Spleen (tissue), 11 donors: ENCODE measurements at regions not wholly inside any gene's neighbourhood (a gene's known extent, or its start where the extent isn't known, plus 50 kb on each side); places are given as distances from the start of the nearest gene placed in this dataset.

Experiments
- DNase-seq: peaks from one replicate; pipeline ENCODE4 v3.0.0-alpha.2; 2020
- H3K27ac ChIP-seq, 8 donors: fragments of 200-600 bp; sonication (generic) in 7 of 8; 1 replicate in 4 of 8; 2 replicates in 4 of 8; pipeline versions ENCODE4 v1.5.0 to v1.8.0; 2016 to 2021; ENCODE audit warnings: inconsistent platforms in 4 of 8, mild to moderate bottlenecking in 4 of 8, moderate library complexity in 1 of 8
- H3K27me3 ChIP-seq, 7 donors: fragments of 200-600 bp; sonication (generic) in 6 of 7; replicated peaks in 1 of 7; 1 replicate in 4 of 7; 2 replicates in 3 of 7; pipeline versions ENCODE4 v1.5.0 to v1.8.0; 2016 to 2021; ENCODE audit warnings: inconsistent platforms in 3 of 7, mild to moderate bottlenecking in 1 of 7
- H3K36me3 ChIP-seq, 6 donors: fragments of 200-600 bp; sonication (generic) in 5 of 6; 1 replicate in 4 of 6; 2 replicates in 2 of 6; pipeline versions ENCODE4 v1.5.0 to v1.8.0; 2016 to 2021; ENCODE audit warnings: inconsistent platforms in 2 of 6
- H3K4me1 ChIP-seq, 6 donors: fragments of 200-600 bp; sonication (generic) in 5 of 6; 1 replicate in 3 of 6; 2 replicates in 3 of 6; pipeline versions ENCODE4 v1.5.0 to v1.8.0; 2016 to 2021; ENCODE audit warnings: inconsistent platforms in 3 of 6
- H3K4me3 ChIP-seq, 8 donors: fragments of 200-600 bp; sonication (generic) in 7 of 8; 1 replicate in 4 of 8; 2 replicates in 4 of 8; pipeline versions ENCODE4 v1.5.0 to v1.8.0; 2016 to 2021; ENCODE audit warnings: inconsistent platforms in 4 of 8, mild to moderate bottlenecking in 4 of 8, moderate library complexity in 2 of 8
- H3K9me3 ChIP-seq, 8 donors: fragments of 200-600 bp; sonication (generic) in 7 of 8; 1 replicate in 4 of 8; 2 replicates in 4 of 8; pipeline versions ENCODE4 v1.5.0 to v1.8.0; 2016 to 2021; ENCODE audit warnings: inconsistent platforms in 4 of 8
- POLR2A ChIP-seq, 3 donors: fragments of 450-650 bp; IDR thresholded peaks; one replicate each; pipeline ENCODE4 v1.5.1; 2017; ENCODE audit warnings: antibody characterized with exemption in 3 of 3, mild to moderate bottlenecking in 1 of 3
- POLR2AphosphoS5 ChIP-seq, 3 donors: sonication (generic); formaldehyde crosslinking; IDR thresholded peaks; one replicate each; pipeline ENCODE4 v1.5.1; 2017; ENCODE audit warnings: antibody characterized with exemption in 3 of 3
- WGBS, 5 donors: extraction: QIAGEN DNeasy Blood & Tissue Kit in 3 of 5; methylation state at CpG; one replicate each; pipeline versions ENCODE4 v1.1.5 to v1.1.7; 2013 to 2018; 5-methylcytosine and 5-hydroxymethylcytosine counted together
- intact Hi-C: fragments of 100-400 bp; cut with DNase I; formaldehyde crosslinking; loops from one replicate; pipeline ENCODE4 v1.15.0; 2023; ENCODE audit warnings: low total_unique reads
- TF ChIP-seq, protein P1 (sequence below), 11 experiments: fragments of 200-600 bp in 7 of 11; fragments of 450-650 bp in 4 of 11; sonication (generic) in 4 of 11; IDR thresholded peaks in 8 of 11; conservative IDR thresholded peaks in 3 of 11; 1 replicate in 7 of 11; 2 replicates in 4 of 11; pipeline versions ENCODE4 v1.4.0 to v1.8.0; 2016 to 2021; ENCODE audit warnings: antibody characterized with exemption in 11 of 11, inconsistent platforms in 4 of 11, mild to moderate bottlenecking in 1 of 11
- donor health status: healthy with polysubstance abuse.
- donor health status: DM: no; HTN: no; CAD: no; lungs with moderate emphysema.
- donor health status: DM: no; HTN: no; CAD: no.
- donor health status: Bipolar disorder and iron deficiency.
- donor health status: healthy.
- donor health status: DM: no; HTN: no; CAD: no.
- donor health status: DM: yes; HTN: yes; CAD: no.

DNA sequence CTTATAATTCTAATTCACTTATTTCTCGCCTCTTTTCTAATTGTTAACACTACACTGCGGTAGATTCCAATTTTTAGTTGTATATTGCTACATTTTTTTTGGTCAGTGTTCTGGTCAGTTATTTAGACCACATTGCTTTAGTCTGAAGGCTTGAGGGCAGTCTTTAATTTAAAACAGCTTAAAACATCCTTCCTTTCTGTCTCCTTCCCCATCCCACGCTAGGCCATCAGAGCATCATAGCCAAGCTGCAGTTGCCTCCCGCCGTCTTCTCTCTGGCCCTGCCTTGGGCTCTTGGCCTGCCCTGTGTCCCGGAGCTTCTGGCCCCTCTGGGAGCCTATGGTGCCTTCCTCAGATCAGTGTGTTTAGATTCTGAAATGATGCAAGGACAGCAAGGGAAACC lies 52.6 kb upstream of the GLI2 start:
- WGBS, 5 donors = 73 to 90% (median 83%) methylated on average over 6 of the region's 6 CpGs
- TF ChIP-seq POLR2A (IDR thresholded peaks at IDR 0.05) = no peak
- TF ChIP-seq, protein P1, sequence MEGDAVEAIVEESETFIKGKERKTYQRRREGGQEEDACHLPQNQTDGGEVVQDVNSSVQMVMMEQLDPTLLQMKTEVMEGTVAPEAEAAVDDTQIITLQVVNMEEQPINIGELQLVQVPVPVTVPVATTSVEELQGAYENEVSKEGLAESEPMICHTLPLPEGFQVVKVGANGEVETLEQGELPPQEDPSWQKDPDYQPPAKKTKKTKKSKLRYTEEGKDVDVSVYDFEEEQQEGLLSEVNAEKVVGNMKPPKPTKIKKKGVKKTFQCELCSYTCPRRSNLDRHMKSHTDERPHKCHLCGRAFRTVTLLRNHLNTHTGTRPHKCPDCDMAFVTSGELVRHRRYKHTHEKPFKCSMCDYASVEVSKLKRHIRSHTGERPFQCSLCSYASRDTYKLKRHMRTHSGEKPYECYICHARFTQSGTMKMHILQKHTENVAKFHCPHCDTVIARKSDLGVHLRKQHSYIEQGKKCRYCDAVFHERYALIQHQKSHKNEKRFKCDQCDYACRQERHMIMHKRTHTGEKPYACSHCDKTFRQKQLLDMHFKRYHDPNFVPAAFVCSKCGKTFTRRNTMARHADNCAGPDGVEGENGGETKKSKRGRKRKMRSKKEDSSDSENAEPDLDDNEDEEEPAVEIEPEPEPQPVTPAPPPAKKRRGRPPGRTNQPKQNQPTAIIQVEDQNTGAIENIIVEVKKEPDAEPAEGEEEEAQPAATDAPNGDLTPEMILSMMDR (IDR thresholded peaks at IDR 0.05 in 8 of 11, conservative IDR thresholded peaks at IDR 0.05 in 3 of 11) = no peak
- no peaks in the 10 kb centered on the region for H3K9me3 ChIP-seq
- H3K27ac ChIP-seq = no peak overlapping the region
- H3K4me3 ChIP-seq = no peak overlapping the region
- intact Hi-C loops = loop anchor here (5.0 to 10.0 kb wide), 2 partner anchors 571 to 1048 kb away; no protein-coding TSS in a partner anchor
- H3K4me1 ChIP-seq = peaks cover 0 to 6% (median 3%) of the 10 kb centered on the region in 6 donors
- peak; percentile 17 for DNase-seq
- no peaks in the 10 kb centered on the region for H3K36me3 ChIP-seq
- peaks cover 0 to 83% (median 15%) of the 10 kb centered on the region in 7 donors for H3K27me3 ChIP-seq

DNA sequence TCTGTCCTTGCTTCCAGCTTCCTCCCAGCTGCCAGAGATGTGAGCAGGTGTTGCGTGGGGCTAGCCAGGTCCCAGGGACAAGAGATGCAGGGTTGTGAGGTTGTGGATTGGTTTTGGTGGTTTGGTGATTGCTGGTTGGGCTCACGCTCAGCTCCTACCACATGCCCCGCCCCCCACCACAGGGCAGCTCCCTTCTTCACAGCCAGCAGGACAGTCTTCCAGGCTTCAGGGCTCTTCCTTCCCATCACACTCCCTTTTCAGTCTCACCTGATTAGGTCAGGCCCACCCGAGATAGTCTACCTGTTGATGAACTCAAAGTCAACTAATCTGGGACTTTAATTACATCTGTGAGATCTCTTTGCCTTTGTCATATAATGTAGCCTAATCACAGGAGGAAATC lies 52.0 kb upstream of the GLI2 start:
- Histone ChIP-seq H3K4me3 (no peak overlapping the region), H3K27me3 (peaks cover 0 to 79% (median 15%) of the 10 kb centered on the region in 7 donors), H3K27ac (no peak overlapping the region), H3K36me3 (no peaks in the 10 kb centered on the region), H3K4me1 (peaks cover 0 to 6% (median 3%) of the 10 kb centered on the region in 6 donors), H3K9me3 (no peaks in the 10 kb centered on the region)
- peak; percentile 66 for DNase-seq
- intact Hi-C loops = loop anchor here (5.0 to 10.0 kb wide), 2 partner anchors 571 to 1049 kb away; no protein-coding TSS in a partner anchor
- TF ChIP-seq POLR2AphosphoS5 (IDR thresholded peaks at IDR 0.05) = no peak
- TF ChIP-seq, protein P1 (IDR thresholded peaks at IDR 0.05 in 8 of 11, conservative IDR thresholded peaks at IDR 0.05 in 3 of 11) = no peak
- TF ChIP-seq POLR2A (IDR thresholded peaks at IDR 0.05) = no peak
- 59 to 84% (median 77%) methylated on average over 4 of the region's 4 CpGs for WGBS, 5 donors

DNA sequence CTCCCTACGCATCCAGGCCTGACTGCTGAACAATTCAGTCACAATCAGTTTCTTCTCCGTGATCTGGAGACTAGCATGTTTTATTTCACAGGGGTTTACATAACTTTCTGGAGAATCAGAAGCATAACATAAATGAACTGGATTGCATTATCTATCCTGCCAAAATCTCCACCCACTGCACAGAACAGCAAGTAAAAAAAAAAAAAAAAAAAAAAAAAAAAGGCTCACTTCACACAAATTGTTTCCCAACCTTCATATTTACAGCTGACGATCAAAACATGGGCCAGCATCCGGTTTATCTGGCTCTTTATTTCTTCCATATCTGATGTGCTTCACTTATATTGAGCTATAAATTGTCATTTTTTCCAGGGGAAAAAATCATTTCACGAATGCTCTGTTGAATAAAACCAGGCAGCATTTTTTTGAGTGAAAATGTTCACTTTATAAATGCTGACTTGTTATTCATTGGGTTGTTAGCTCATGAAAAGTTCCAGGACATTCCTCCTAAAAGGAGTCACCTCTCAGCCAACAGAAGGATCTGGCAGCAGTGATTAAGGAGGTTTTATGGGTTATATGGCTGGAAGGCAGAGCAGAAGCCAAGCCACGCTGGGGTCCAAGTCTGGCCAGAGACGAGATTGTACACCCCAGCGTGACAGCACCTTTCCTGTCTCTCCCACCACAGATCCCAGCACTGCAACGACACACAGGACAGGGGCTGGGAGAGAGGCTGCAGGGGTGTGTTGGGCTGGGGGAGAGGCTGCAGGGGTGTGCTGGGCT lies 51.2 kb upstream of the GLI2 start:
- H3K9me3 ChIP-seq = no peaks in the 10 kb centered on the region
- peaks cover 0 to 71% (median 11%) of the 10 kb centered on the region in 7 donors for H3K27me3 ChIP-seq
- H3K36me3 ChIP-seq = no peaks in the 10 kb centered on the region
- peaks cover 0 to 6% (median 3%) of the 10 kb centered on the region in 6 donors for H3K4me1 ChIP-seq
- peak; percentile 39 for DNase-seq
- no peak for TF ChIP-seq POLR2AphosphoS5 (IDR thresholded peaks at IDR 0.05)
- TF ChIP-seq, protein P1 (IDR thresholded peaks at IDR 0.05 in 8 of 11, conservative IDR thresholded peaks at IDR 0.05 in 3 of 11) = no peak
- TF ChIP-seq POLR2A (IDR thresholded peaks at IDR 0.05) = no peak
- H3K27ac ChIP-seq = no peak overlapping the region
- WGBS, 5 donors = 60 to 69% (median 67%) methylated on average over 9 of the region's 9 CpGs
- H3K4me3 ChIP-seq = no peak overlapping the region
- intact Hi-C loops = loop anchor here (5.0 to 10.0 kb wide), 2 partner anchors 572 to 1050 kb away; no protein-coding TSS in a partner anchor
